ENCODE measurements at regions not wholly inside any gene's neighbourhood (a gene's known extent, or its start where the extent isn't known, plus 50 kb on each side); places are given as distances from the start of the nearest gene placed in this dataset.

- TF ChIP-seq CTCF (IDR thresholded peaks at IDR 0.05; ENCODE audit: insufficient read depth, low read depth, low read length), result no peak
- TF ChIP-seq EZH2 (IDR thresholded peaks at IDR 0.05; ENCODE audit: insufficient read depth, low read length), result no peak
- DNase-seq (ENCODE audit: low read depth) (no peak), FAIRE-seq (no peak)
- Mint-ChIP-seq H3K27me3 (ENCODE audit: low read depth, unreplicated experiment) (peaks cover 2% of the 10 kb centered on the region), H3K9me3 (ENCODE audit: unreplicated experiment) (no peaks in the 10 kb centered on the region), H3K36me3 (ENCODE audit: low read depth, unreplicated experiment) (no peaks in the 10 kb centered on the region), H3K27ac (ENCODE audit: unreplicated experiment) (no peak overlapping the region), H3K4me3 (ENCODE audit: unreplicated experiment) (no peak overlapping the region), H3K4me1 (ENCODE audit: low read depth, unreplicated experiment) (no peaks in the 10 kb centered on the region)
- H3K79me2 ChIP-seq (ENCODE audit: insufficient read depth, low read length), result no peaks in the 10 kb centered on the region
- H3K4me1 ChIP-seq (ENCODE audit: insufficient read depth, low read length), result no peaks in the 10 kb centered on the region
- H4K20me1 ChIP-seq (ENCODE audit: insufficient read depth, low read length), result no peaks in the 10 kb centered on the region
- no peaks in the 10 kb centered on the region for H3K27me3 ChIP-seq (ENCODE audit: insufficient read depth, low read length)
- no peak overlapping the region for H2AFZ ChIP-seq (ENCODE audit: low read depth, low read length)
- H3K4me3 ChIP-seq (ENCODE audit: insufficient read depth, low read depth, low read length), result no peak overlapping the region
- H3K9me3 ChIP-seq (ENCODE audit: insufficient read depth, low read depth, low read length), result no peaks in the 10 kb centered on the region
- H3K27ac ChIP-seq (ENCODE audit: low read depth, low read length), result no peak overlapping the region
- H3K4me2 ChIP-seq (ENCODE audit: low read length), result no peak overlapping the region
- H3K36me3 ChIP-seq (ENCODE audit: insufficient read depth, low read length), result no peaks in the 10 kb centered on the region
- no peak overlapping the region for H3K9ac ChIP-seq (ENCODE audit: low read length)
Observed at GRCh38 chr2:198697218-198697617, 760.5 kb downstream of the SATB2 start.

- no peak overlapping the region for H2AFZ ChIP-seq (ENCODE audit: low read depth, low read length)
- no peaks in the 10 kb centered on the region for H3K79me2 ChIP-seq (ENCODE audit: insufficient read depth, low read length)
- H3K9me3 Mint-ChIP-seq (ENCODE audit: unreplicated experiment), result no peaks in the 10 kb centered on the region
- H3K9me3 ChIP-seq (ENCODE audit: insufficient read depth, low read depth, low read length), result no peaks in the 10 kb centered on the region
- no peak overlapping the region for H3K9ac ChIP-seq (ENCODE audit: low read length)
- H3K27ac ChIP-seq (ENCODE audit: low read depth, low read length), result no peak overlapping the region
- no peaks in the 10 kb centered on the region for H4K20me1 ChIP-seq (ENCODE audit: insufficient read depth, low read length)
- no peaks in the 10 kb centered on the region for H3K36me3 Mint-ChIP-seq (ENCODE audit: low read depth, unreplicated experiment)
- no peak for TF ChIP-seq CTCF (IDR thresholded peaks at IDR 0.05; ENCODE audit: insufficient read depth, low read depth, low read length)
- no peak for TF ChIP-seq EZH2 (IDR thresholded peaks at IDR 0.05; ENCODE audit: insufficient read depth, low read length)
- H3K4me3 Mint-ChIP-seq (ENCODE audit: unreplicated experiment), result no peak overlapping the region
- no peaks in the 10 kb centered on the region for H3K36me3 ChIP-seq (ENCODE audit: insufficient read depth, low read length)
- H3K4me2 ChIP-seq (ENCODE audit: low read length), result no peak overlapping the region
- no peaks in the 10 kb centered on the region for H3K4me1 ChIP-seq (ENCODE audit: insufficient read depth, low read length)
- H3K27me3 Mint-ChIP-seq (ENCODE audit: low read depth, unreplicated experiment), result no peaks in the 10 kb centered on the region
- H3K4me1 Mint-ChIP-seq (ENCODE audit: low read depth, unreplicated experiment), result no peaks in the 10 kb centered on the region
- no peaks in the 10 kb centered on the region for H3K27me3 ChIP-seq (ENCODE audit: insufficient read depth, low read length)
- DNase-seq (ENCODE audit: low read depth), result no peak
- FAIRE-seq, result no peak
- no peak overlapping the region for H3K4me3 ChIP-seq (ENCODE audit: insufficient read depth, low read depth, low read length)
- H3K27ac Mint-ChIP-seq (ENCODE audit: unreplicated experiment), result no peak overlapping the region
Observed at GRCh38 chr2:198695879-198696278, 761.9 kb downstream of the SATB2 start.

- Histone ChIP-seq H3K4me3 (ENCODE audit: insufficient read depth, low read depth, low read length) (no peak overlapping the region), H2AFZ (ENCODE audit: low read depth, low read length) (no peak overlapping the region), H3K36me3 (ENCODE audit: insufficient read depth, low read length) (no peaks in the 10 kb centered on the region), H3K27me3 (ENCODE audit: insufficient read depth, low read length) (no peaks in the 10 kb centered on the region), H3K27ac (ENCODE audit: low read depth, low read length) (no peak overlapping the region), H3K4me2 (ENCODE audit: low read length) (no peak overlapping the region), H4K20me1 (ENCODE audit: insufficient read depth, low read length) (no peaks in the 10 kb centered on the region), H3K79me2 (ENCODE audit: insufficient read depth, low read length) (no peaks in the 10 kb centered on the region), H3K9ac (ENCODE audit: low read length) (no peak overlapping the region), H3K4me1 (ENCODE audit: insufficient read depth, low read length) (no peaks in the 10 kb centered on the region), H3K9me3 (ENCODE audit: insufficient read depth, low read depth, low read length) (no peaks in the 10 kb centered on the region)
- DNase-seq (ENCODE audit: low read depth) (no peak), FAIRE-seq (no peak)
- Mint-ChIP-seq H3K4me1 (ENCODE audit: low read depth, unreplicated experiment) (no peaks in the 10 kb centered on the region), H3K27me3 (ENCODE audit: low read depth, unreplicated experiment) (no peaks in the 10 kb centered on the region), H3K36me3 (ENCODE audit: low read depth, unreplicated experiment) (peaks cover 1% of the 10 kb centered on the region), H3K27ac (ENCODE audit: unreplicated experiment) (no peak overlapping the region), H3K4me3 (ENCODE audit: unreplicated experiment) (no peak overlapping the region), H3K9me3 (ENCODE audit: unreplicated experiment) (no peaks in the 10 kb centered on the region)
- TF ChIP-seq CTCF (IDR thresholded peaks at IDR 0.05; ENCODE audit: insufficient read depth, low read depth, low read length) (no peak), EZH2 (IDR thresholded peaks at IDR 0.05; ENCODE audit: insufficient read depth, low read length) (no peak)
Observed at GRCh38 chr2:198692907-198693510, 764.7 kb downstream of the SATB2 start.
